ENCODE measurements at regions not wholly inside any gene's neighbourhood (a gene's known extent, or its start where the extent isn't known, plus 50 kb on each side); places are given as distances from the start of the nearest gene placed in this dataset.
A peak's percentile ranks its signal among the peaks of the same experiment; 100 is the strongest.
"Not testable (repeated sequence)": the region's sequence is repeated elsewhere in the genome, so short reads cannot be mapped to it uniquely, and the experiment has no call there.

DNA sequence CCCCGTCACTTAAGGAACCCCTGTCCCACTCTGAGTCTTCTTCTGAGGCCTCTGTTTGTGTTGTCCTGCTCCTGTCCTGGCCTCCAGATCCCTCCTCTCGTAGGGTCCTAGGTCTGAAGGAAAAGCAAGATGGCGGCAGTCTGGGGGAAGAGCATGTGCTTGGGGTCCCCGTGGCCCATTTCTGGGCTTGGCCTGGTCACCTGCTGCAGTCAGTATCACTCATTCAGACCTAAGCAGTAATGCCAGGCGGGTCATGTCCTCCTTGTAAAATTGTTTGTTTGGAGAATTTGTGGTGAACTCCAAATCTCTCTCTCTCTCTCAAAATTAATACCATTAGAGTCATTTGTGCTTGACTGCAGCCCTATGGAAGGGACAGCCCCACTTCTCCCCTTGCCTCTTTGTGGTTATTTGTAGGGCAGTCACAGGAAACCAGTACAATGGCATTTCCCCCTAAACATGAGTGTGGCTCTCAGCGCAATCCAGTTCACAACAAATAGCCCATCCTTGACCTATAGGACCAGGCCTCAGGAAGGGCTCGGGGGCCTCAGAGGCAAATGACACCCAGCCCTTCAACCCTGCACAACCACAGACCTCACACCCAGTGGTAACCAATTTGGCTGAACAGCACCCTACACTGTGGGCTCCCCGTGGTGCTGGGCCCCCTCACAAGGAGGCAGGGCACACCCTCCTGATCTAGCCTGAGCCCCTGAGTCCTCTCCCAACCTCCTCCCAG, 173.5 kb downstream of the OR4M2 start:
- peak; percentile 5 for DNase-seq (ENCODE audit: low read depth)
- no peak for TF ChIP-seq POLR2A (IDR thresholded peaks at IDR 0.05; ENCODE audit: extremely low read depth, insufficient read length)
- TF ChIP-seq, protein P1, sequence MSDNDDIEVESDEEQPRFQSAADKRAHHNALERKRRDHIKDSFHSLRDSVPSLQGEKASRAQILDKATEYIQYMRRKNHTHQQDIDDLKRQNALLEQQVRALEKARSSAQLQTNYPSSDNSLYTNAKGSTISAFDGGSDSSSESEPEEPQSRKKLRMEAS (IDR thresholded peaks at IDR 0.05; ENCODE audit: low read depth, low read length): no peak
- TF ChIP-seq, protein P2, sequence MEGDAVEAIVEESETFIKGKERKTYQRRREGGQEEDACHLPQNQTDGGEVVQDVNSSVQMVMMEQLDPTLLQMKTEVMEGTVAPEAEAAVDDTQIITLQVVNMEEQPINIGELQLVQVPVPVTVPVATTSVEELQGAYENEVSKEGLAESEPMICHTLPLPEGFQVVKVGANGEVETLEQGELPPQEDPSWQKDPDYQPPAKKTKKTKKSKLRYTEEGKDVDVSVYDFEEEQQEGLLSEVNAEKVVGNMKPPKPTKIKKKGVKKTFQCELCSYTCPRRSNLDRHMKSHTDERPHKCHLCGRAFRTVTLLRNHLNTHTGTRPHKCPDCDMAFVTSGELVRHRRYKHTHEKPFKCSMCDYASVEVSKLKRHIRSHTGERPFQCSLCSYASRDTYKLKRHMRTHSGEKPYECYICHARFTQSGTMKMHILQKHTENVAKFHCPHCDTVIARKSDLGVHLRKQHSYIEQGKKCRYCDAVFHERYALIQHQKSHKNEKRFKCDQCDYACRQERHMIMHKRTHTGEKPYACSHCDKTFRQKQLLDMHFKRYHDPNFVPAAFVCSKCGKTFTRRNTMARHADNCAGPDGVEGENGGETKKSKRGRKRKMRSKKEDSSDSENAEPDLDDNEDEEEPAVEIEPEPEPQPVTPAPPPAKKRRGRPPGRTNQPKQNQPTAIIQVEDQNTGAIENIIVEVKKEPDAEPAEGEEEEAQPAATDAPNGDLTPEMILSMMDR (IDR thresholded peaks at IDR 0.05; ENCODE audit: low read depth, low read length): no peak
- H3K4me3 ChIP-seq (ENCODE audit: low read depth, low read length): no peak overlapping the region

DNA sequence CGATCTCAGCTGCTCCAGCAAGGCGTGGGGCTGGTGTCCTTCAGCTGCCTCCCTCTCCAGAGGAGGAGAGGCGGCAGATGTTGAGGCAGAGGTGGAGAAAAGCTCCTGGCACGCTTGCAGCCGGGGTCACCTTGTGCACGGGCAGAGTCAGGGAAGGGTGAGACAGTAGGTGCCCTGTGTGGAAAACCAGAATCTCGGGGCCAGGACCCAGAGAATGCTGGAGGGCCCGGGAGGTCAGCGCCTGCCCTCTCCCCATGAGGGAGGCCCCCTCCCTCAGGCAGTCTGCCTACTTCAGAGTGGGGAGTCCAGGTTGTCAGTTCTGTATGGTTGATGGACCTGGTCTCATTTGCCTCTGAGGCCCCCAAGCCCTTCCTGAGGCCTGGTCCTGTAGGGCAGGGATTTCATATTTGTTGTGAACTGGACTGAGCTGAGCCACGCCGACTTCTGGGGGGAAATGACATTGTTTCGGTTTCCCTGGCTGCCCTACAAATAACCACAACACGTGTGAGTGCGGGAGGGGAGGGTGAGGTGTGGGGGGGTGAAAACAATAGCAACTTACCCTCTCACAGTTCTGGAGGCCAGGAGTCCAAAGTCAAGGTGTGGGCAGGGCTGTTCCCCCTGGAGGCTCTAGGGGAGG, 174.2 kb downstream of the OR4M2 start:
- H3K4me3 ChIP-seq (ENCODE audit: low read depth, low read length); DNase-seq (ENCODE audit: low read depth): not testable (repeated sequence)

DNA sequence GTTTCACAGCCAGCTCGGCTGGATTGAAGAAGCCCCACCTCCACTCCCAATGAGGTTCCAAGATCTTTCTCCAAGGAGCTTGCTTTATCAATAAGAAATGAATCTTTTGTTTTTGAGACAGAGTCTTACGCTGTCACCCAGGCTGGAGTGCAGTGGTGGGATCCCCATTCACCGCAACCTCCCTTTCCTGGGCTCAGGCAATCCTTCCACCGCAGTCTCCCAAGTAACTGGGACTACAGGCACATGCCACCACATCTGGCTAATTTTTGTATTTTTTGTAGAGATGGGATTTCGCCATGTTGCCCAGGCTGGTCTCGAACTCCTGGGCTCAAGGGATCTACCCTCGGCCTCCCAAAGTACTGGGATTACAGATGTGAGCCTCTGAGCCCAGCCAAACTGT, 175.3 kb downstream of the OR4M2 start:
- H3K4me3 ChIP-seq (ENCODE audit: low read depth, low read length); DNase-seq (ENCODE audit: low read depth): not testable (repeated sequence)

DNA sequence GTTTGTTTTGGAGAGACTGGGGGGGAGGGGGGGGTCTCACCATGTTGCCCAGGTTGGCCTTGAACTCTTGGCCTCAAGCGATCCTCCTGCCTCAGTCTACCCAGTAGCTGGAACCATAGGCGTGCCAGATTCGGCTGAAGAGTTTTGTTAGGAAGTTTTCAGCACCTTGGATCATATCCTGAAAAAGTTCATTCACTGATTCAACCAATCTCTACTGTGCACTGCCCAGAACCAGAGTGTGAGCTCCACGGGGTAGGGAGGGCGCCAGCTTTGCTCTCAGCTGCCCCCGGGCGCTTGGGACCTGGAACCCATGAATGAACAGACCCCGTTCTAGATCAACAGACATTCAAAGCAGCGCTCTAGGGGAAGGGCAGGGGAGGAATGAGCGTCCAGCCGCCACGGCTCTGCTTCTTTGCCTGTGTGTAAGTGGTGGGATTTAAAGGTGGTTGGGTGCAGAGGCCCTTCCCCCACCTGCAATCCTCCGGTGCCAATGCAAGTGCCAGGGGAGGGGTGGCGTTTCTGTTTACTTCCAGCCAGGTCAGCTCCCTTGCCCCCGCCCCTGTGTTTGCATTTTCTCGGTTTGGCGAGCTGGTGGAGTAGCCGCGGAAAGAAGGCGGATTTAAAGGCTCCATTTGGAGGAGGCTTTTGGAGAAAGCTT, 176.2 kb downstream of the OR4M2 start:
- H3K4me3 ChIP-seq (ENCODE audit: low read depth, low read length); DNase-seq (ENCODE audit: low read depth): not testable (repeated sequence)

DNA sequence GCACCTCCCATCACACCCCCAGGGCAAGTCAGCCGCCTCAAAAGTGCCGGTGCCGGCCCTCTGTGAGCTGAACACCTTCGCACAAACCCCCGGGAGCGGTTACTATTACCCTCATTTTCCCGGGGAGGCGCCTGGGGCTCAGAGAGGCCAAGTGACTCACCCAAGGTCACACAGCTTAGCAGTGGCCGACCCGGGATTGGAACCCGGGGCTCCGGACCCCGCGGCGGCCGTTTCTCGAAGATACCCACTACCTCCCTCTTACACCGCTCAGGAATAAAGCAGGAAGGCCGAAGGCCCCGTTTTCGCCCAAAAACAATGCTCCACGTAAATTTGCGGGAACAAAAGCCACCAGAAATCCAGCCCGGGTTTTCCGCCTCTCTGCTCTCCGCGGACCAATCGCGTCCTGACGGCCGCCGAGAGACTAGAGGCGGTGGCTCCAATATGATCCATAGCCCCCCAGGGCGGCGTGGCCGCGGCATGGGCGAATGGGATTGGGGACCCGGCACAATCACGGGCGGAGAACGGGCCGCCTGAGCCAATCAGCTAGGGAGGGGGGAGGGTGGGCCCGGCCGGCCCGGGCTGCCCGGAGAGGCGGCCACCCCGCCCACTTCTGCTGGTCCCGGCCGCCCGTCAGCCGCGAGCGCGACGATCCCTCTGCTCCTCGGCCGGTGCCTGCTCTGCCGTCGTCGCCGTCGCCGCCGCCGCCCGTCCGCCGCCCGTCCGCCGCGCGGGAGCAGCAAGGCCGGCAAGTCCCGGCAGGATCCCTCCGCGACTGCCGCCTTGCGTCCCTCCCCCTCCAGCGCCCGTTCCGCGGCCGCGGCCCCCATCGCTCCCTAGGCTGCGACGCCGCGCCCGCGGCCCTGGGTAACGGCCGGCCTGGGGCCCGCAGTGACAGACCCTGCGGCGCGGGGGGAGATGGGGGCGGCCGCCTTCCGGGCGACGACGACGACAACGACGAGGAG, 177.0 kb downstream of the OR4M2 start:
- TF ChIP-seq, protein P1 (IDR thresholded peaks at IDR 0.05; ENCODE audit: low read depth, low read length): no peak
- TF ChIP-seq POLR2A (IDR thresholded peaks at IDR 0.05; ENCODE audit: extremely low read depth, insufficient read length) (no peak), MYC (IDR thresholded peaks at IDR 0.05; ENCODE audit: low read depth, low read length) (no peak)
- TF ChIP-seq, protein P2 (IDR thresholded peaks at IDR 0.05; ENCODE audit: low read depth, low read length): no peak
- no peak overlapping the region for H3K4me3 ChIP-seq (ENCODE audit: low read depth, low read length)
- no peak for DNase-seq (ENCODE audit: low read depth)

DNA sequence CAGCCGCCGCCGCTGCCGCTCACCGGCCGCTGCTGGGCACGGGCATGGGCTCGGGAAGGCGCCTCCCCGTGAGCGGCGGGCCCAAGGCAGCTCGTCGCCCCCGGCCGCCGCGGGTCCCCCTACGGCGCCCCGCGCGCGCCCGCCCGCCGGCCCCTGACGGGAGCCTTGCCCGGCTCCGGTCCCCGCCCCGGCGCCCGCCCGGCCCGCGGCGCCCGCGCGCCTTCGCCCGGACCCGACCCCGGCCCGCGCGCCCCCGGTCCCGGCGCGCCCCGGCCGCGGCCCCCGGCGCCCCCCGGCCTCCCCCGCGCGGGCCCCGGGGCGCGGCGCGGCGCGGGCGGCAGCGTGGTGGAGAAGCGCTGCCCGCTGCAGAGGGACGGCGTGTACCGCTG, 177.7 kb downstream of the OR4M2 start:
- DNase-seq (ENCODE audit: low read depth): no peak
- no peak overlapping the region for H3K4me3 ChIP-seq (ENCODE audit: low read depth, low read length)
- TF ChIP-seq, protein P2 (IDR thresholded peaks at IDR 0.05; ENCODE audit: low read depth, low read length): no peak
- TF ChIP-seq POLR2A (IDR thresholded peaks at IDR 0.05; ENCODE audit: extremely low read depth, insufficient read length) (no peak), MYC (IDR thresholded peaks at IDR 0.05; ENCODE audit: low read depth, low read length) (no peak)
- TF ChIP-seq, protein P1 (IDR thresholded peaks at IDR 0.05; ENCODE audit: low read depth, low read length): no peak

DNA sequence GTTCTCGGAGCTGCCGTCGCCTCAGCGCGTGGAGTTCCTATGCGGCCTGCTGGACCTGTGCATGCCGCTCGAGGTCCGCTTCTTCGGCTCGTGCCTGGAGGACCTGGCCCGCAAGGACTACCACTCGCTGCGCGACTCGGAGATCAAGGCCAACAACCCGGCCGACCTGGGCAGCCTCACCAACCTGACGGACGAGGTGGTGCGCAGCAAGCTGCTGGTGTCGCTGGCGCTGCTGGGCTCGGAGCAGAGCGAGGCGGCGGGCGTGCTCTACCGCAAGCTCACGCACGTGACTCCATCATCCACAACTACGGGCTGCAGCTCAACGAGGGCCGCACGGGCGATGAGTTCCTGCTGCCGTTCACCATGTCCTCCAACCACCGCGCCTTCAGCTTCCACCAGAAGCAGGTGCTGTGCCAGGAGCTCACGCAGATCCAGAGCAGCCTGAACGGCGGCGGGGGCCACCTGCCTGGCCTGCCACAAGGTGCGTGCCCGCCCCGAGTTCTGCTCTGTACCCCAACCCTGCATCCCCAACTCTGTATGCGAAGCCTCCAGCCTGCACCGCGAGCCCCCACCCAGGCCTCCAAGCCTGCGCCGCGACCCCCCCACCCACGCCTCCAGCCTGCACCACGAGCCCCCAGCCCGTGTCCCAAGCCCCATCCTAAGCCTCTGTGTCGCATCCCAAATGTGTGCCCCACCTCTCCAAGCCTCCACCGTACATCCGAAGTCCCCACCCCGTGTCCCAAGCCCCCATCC, 178.2 kb downstream of the OR4M2 start:
- DNase-seq (ENCODE audit: low read depth): no peak
- no peak overlapping the region for H3K4me3 ChIP-seq (ENCODE audit: low read depth, low read length)
- TF ChIP-seq POLR2A (IDR thresholded peaks at IDR 0.05; ENCODE audit: extremely low read depth, insufficient read length) (no peak), MYC (IDR thresholded peaks at IDR 0.05; ENCODE audit: low read depth, low read length) (no peak)
- TF ChIP-seq, protein P1 (IDR thresholded peaks at IDR 0.05; ENCODE audit: low read depth, low read length): no peak
- TF ChIP-seq, protein P2 (IDR thresholded peaks at IDR 0.05; ENCODE audit: low read depth, low read length): no peak

DNA sequence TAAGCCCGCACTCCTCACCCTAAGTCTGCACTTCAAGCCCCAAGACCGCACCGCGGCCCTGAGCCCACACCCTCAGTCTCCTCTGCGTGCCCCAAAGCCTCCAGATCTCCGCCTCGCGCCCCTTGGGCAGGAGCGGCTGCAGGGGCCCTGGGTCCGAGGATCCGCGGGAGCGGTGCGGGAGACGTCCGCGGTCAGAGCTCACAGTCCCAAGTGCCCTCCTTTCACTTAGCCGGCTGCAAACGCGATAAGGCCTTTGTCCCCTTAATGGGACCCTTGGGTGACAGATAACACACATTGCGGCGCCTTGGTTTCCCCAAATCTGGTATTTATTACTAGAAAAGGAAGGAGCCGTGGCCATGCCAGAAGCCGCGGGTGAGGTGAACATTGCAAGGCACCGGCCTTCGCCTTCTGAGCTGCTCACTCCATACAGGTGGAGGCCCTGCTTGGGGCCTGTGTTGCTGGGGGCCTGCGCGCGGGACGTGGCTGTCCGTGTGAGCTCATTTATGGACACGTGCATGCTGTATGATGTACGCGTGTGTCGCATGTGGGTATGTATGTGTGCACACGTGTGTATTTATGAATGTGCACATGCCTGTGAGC, 178.9 kb downstream of the OR4M2 start:
- not testable (repeated sequence) for DNase-seq (ENCODE audit: low read depth); H3K4me3 ChIP-seq (ENCODE audit: low read depth, low read length)
